Lung (tissue), 11 donors: ENCODE measurements at regions not wholly inside any gene's neighbourhood (a gene's known extent, or its start where the extent isn't known, plus 50 kb on each side); places are given as distances from the start of the nearest gene placed in this dataset.

Source experiments
- ATAC-seq: fragments of 200-7000 bp; cut with Tn5 transposase; one replicate; pipeline ENCODE4 v1.9.1; 2020; ENCODE audit warnings: moderate number of reproducible peaks; ENCODE audit not compliant: insufficient read depth, low FRiP score
- DNase-seq, 3 donors: peaks; one replicate each; pipeline ENCODE4 v3.0.0-alpha.2; 2013 to 2017
- H3K27ac ChIP-seq, 2 donors: one replicate each; pipeline ENCODE4 v1.5.1; 2013; ENCODE audit warnings: mild to moderate bottlenecking in 2 of 2, moderate library complexity in 2 of 2, control low read depth in 1 of 2, inconsistent platforms in 1 of 2, low read depth in 1 of 2, low read length in 1 of 2
- H3K27me3 ChIP-seq, 3 donors: one replicate each; pipeline ENCODE4 v1.5.1; 2013; ENCODE audit warnings: low read length in 2 of 3; ENCODE audit not compliant: control insufficient read depth in 3 of 3, insufficient read depth in 3 of 3
- H3K36me3 ChIP-seq, 4 donors: one replicate each; pipeline ENCODE4 v1.5.1; 2013; ENCODE audit warnings: low read length in 4 of 4, mild to moderate bottlenecking in 1 of 4, moderate library complexity in 1 of 4; ENCODE audit not compliant: control insufficient read depth in 4 of 4, insufficient read depth in 4 of 4
- H3K4me1 ChIP-seq, 5 donors: one replicate each; pipeline ENCODE4 v1.5.1; 2013; ENCODE audit warnings: low read length in 5 of 5, mild to moderate bottlenecking in 2 of 5, moderate library complexity in 1 of 5; ENCODE audit not compliant: control insufficient read depth in 5 of 5, insufficient read depth in 5 of 5
- H3K4me3 ChIP-seq: one replicate; pipeline ENCODE4 v1.5.1; 2013; ENCODE audit warnings: mild to moderate bottlenecking, control low read depth, moderate library complexity
- H3K9ac ChIP-seq, 2 donors: one replicate each; pipeline ENCODE4 v1.5.1; 2013; ENCODE audit warnings: low read length in 2 of 2, control low read depth in 1 of 2; ENCODE audit not compliant: insufficient read depth in 1 of 2
- H3K9me3 ChIP-seq, 4 donors: one replicate each; pipeline ENCODE4 v1.5.1; 2013; ENCODE audit warnings: low read length in 3 of 4, mild to moderate bottlenecking in 1 of 4, moderate library complexity in 1 of 4; ENCODE audit not compliant: control insufficient read depth in 4 of 4, insufficient read depth in 3 of 4
- CTCF ChIP-seq: IDR thresholded peaks from 2 replicates; pipeline ENCODE4 v1.5.1; 2012; ENCODE audit warnings: mild to moderate bottlenecking; ENCODE audit errors: control extremely low read depth, extremely low read depth
- WGBS, 2 donors: extraction: QIAGEN DNeasy Blood & Tissue Kit; methylation state at CpG; one replicate each; pipeline ENCODE4 v1.1.7; 2013; 5-methylcytosine and 5-hydroxymethylcytosine counted together
- donor health status: control.
- donor health status: control.
- donor health status: Bipolar disorder and iron deficiency.
- donor health status: healthy.
- donor health status: DM: yes; HTN: yes; CAD: no.

GRCh38 chr2:180456801-180457200 lies 449.7 kb upstream of the CWC22 start:
- no peak for TF ChIP-seq CTCF
- Histone ChIP-seq H3K36me3 (no peaks in the 10 kb centered on the region), H3K9ac (no peak overlapping the region), H3K27me3 (no peaks in the 10 kb centered on the region), H3K4me1 (peaks cover 0 to 7% (median 0%) of the 10 kb centered on the region in 5 donors), H3K9me3 (peaks cover 0 to 2% (median 0%) of the 10 kb centered on the region in 4 donors), H3K4me3 (no peak overlapping the region), H3K27ac (no peak overlapping the region)
- 75 to 83% methylated on average over 3 of the region's 3 CpGs for WGBS, 2 donors
- DNase-seq, result no peak
- ATAC-seq, result no peak

- no peaks in the 10 kb centered on the region for H3K27me3 ChIP-seq
- no peak for DNase-seq
- no peaks in the 10 kb centered on the region for H3K9me3 ChIP-seq
- no peak overlapping the region for H3K4me3 ChIP-seq
- H3K4me1 ChIP-seq, result no peaks in the 10 kb centered on the region
- H3K36me3 ChIP-seq, result no peaks in the 10 kb centered on the region
- TF ChIP-seq CTCF, result no peak
- no peak overlapping the region for H3K27ac ChIP-seq
- ATAC-seq, result no peak
- no peak overlapping the region for H3K9ac ChIP-seq
Observed at GRCh38 chr2:180450841-180451240, 443.7 kb upstream of the CWC22 start.

- no peak overlapping the region for H3K4me3 ChIP-seq
- H3K4me1 ChIP-seq, result no peaks in the 10 kb centered on the region
- H3K27me3 ChIP-seq, result no peaks in the 10 kb centered on the region
- H3K9me3 ChIP-seq, result no peaks in the 10 kb centered on the region
- no peak overlapping the region for H3K27ac ChIP-seq
- no peaks in the 10 kb centered on the region for H3K36me3 ChIP-seq
- no peak for DNase-seq
- no peak for ATAC-seq
- no peak overlapping the region for H3K9ac ChIP-seq
- 80 to 91% methylated on average over 3 of the region's 3 CpGs for WGBS, 2 donors
- TF ChIP-seq CTCF, result no peak
Observed at GRCh38 chr2:180449171-180449915, 442.2 kb upstream of the CWC22 start.

GRCh38 chr2:180446492-180446891 lies 439.4 kb upstream of the CWC22 start:
- TF ChIP-seq CTCF, result no peak
- ATAC-seq (no peak), DNase-seq (no peak)
- H3K9me3 ChIP-seq, result no peaks in the 10 kb centered on the region
- 89 to 95% methylated on average over 6 of the region's 6 CpGs for WGBS, 2 donors
- H3K36me3 ChIP-seq, result no peaks in the 10 kb centered on the region
- no peak overlapping the region for H3K4me3 ChIP-seq
- no peak overlapping the region for H3K27ac ChIP-seq
- H3K27me3 ChIP-seq, result no peaks in the 10 kb centered on the region
- H3K4me1 ChIP-seq, result no peaks in the 10 kb centered on the region
- no peak overlapping the region for H3K9ac ChIP-seq
